COLO668 (cell line): ENCODE measurements at regions not wholly inside any gene's neighbourhood (a gene's known extent, or its start where the extent isn't known, plus 50 kb on each side); places are given as distances from the start of the nearest gene placed in this dataset.
A peak's percentile ranks its signal among the peaks of the same experiment; 100 is the strongest.
"Not testable (repeated sequence)": the region's sequence is repeated elsewhere in the genome, so short reads cannot be mapped to it uniquely, and the experiment has no call there.

Experiments
- DNase-seq: peaks from one replicate; lab custom pipeline; 2025; ENCODE audit not compliant: unreplicated experiment; lab: John Stamatoyannopoulos, UW

GRCh38 chr2:60357996-60358395, 195.5 kb downstream of the BCL11A start:
- no peak for DNase-seq

- no peak for DNase-seq
These were observed 197.1 kb downstream of the BCL11A start for GRCh38 chr2:60356346-60356745.

- no peak for DNase-seq
These were observed 197.6 kb downstream of the BCL11A start for GRCh38 chr2:60355849-60356261.

- DNase-seq = no peak
These were observed 198.7 kb downstream of the BCL11A start for GRCh38 chr2:60354713-60355112.

- no peak for DNase-seq
These were observed 199.6 kb downstream of the BCL11A start for GRCh38 chr2:60353863-60354262.

- no peak for DNase-seq
These were observed 200.1 kb downstream of the BCL11A start for GRCh38 chr2:60353406-60353800.

- no peak for DNase-seq
These were observed 200.7 kb downstream of the BCL11A start for GRCh38 chr2:60352491-60353405.

GRCh38 chr2:60351802-60352201, 201.7 kb downstream of the BCL11A start:
- no peak for DNase-seq

GRCh38 chr2:60351321-60351720, 202.1 kb downstream of the BCL11A start:
- DNase-seq = no peak

GRCh38 chr2:60350791-60351190, 202.7 kb downstream of the BCL11A start:
- no peak for DNase-seq

- no peak for DNase-seq
These were observed 205.7 kb downstream of the BCL11A start for GRCh38 chr2:60347781-60348180.

- not testable (repeated sequence) for DNase-seq
These were observed 211.0 kb downstream of the BCL11A start for GRCh38 chr2:60342491-60342890.

GRCh38 chr2:60341151-60341550, 212.3 kb downstream of the BCL11A start:
- no peak for DNase-seq

GRCh38 chr2:60339286-60339685, 214.2 kb downstream of the BCL11A start:
- no peak for DNase-seq

- no peak for DNase-seq
These were observed 216.3 kb downstream of the BCL11A start for GRCh38 chr2:60337142-60337497.

- DNase-seq = no peak
These were observed 216.9 kb downstream of the BCL11A start for GRCh38 chr2:60336442-60337141.

- no peak for DNase-seq
These were observed 217.8 kb downstream of the BCL11A start for GRCh38 chr2:60335533-60336237.

- DNase-seq = no peak
These were observed 218.8 kb downstream of the BCL11A start for GRCh38 chr2:60334610-60335009.

- no peak for DNase-seq
These were observed 220.2 kb downstream of the BCL11A start for GRCh38 chr2:60333264-60333663.

GRCh38 chr2:60331115-60331809, 222.2 kb downstream of the BCL11A start:
- peak; percentile 18 for DNase-seq

GRCh38 chr2:60329225-60329624, 224.2 kb downstream of the BCL11A start:
- no peak for DNase-seq
